IMR-90 (cell line): ENCODE measurements at regions not wholly inside any gene's neighbourhood (a gene's known extent, or its start where the extent isn't known, plus 50 kb on each side); places are given as distances from the start of the nearest gene placed in this dataset.
"Not testable (repeated sequence)": the region's sequence is repeated elsewhere in the genome, so short reads cannot be mapped to it uniquely, and the experiment has no call there.

Source experiments
- ATAC-seq: fragments of 200-7000 bp; cut with Tn5 transposase; 2 replicates; pipeline ENCODE4 v1.9.1; 2020; ENCODE audit warnings: low read depth, mild to moderate bottlenecking, moderate library complexity
- BruUV-seq: library from RNA; stranded (reverse); fragments of 400-500 nt; replicated peaks from 2 replicates; lab custom pipeline; 2021; lab: Mats Ljungman, UMichigan
- CTCF ChIA-PET: fragments of 300-600 bp; formaldehyde crosslinking; extraction: SDS; loops from one replicate; lab custom pipeline; 2021; ENCODE audit warnings: antibody characterized with exemption; lab: Yijun Ruan, JAX
- POLR2A ChIA-PET: fragments of 300-600 bp; sonication (Branson Sonifier 250); formaldehyde crosslinking; loops from one replicate; lab custom pipeline; 2022; ENCODE audit warnings: antibody characterized with exemption; ENCODE audit not compliant: unreplicated experiment; lab: Charles Lee
- DNase-seq: peaks from one replicate; pipeline ENCODE4 v3.0.0; 2013
- H2AFZ ChIP-seq: replicated peaks from 2 replicates; pipeline ENCODE3; 2013; ENCODE audit warnings: low read length, mild to moderate bottlenecking; ENCODE audit not compliant: poor library complexity
- H2AK5ac ChIP-seq: 2 replicates; pipeline ENCODE4 v1.6.1; 2013; ENCODE audit warnings: low read depth, low read length, inconsistent platforms
- H2AK9ac ChIP-seq: replicated peaks from 2 replicates; pipeline ENCODE3; 2013; ENCODE audit warnings: mild to moderate bottlenecking, low read depth, low read length, moderate library complexity; ENCODE audit not compliant: poor library complexity
- H2BK120ac ChIP-seq: 2 replicates; pipeline ENCODE4 v1.6.1; 2013; ENCODE audit warnings: low read depth, low read length, inconsistent platforms
- H2BK15ac ChIP-seq: 3 replicates; pipeline ENCODE4 v1.6.1; 2013; ENCODE audit warnings: low read depth, low read length, inconsistent platforms
- H2BK20ac ChIP-seq: 2 replicates; pipeline ENCODE4 v1.6.1; 2013; ENCODE audit warnings: low read depth, mild to moderate bottlenecking, inconsistent platforms, low read length, moderate library complexity
- H2BK5ac ChIP-seq: 2 replicates; pipeline ENCODE4 v1.6.1; 2013; ENCODE audit warnings: mild to moderate bottlenecking, low read depth, low read length, inconsistent platforms; ENCODE audit not compliant: poor library complexity, severe bottlenecking
- H3K14ac ChIP-seq: replicated peaks from 2 replicates; pipeline ENCODE4 v1.6.1; 2013; ENCODE audit warnings: low read depth, low read length, inconsistent platforms
- H3K18ac ChIP-seq: 2 replicates; pipeline ENCODE4 v1.6.1; 2013; ENCODE audit warnings: low read depth, low read length, control low read depth
- H3K23ac ChIP-seq: 2 replicates; pipeline ENCODE4 v1.6.1; 2013; ENCODE audit warnings: low read depth, low read length, inconsistent platforms
- H3K27ac ChIP-seq: 2 replicates; pipeline ENCODE4 v1.5.1; 2013; ENCODE audit warnings: mild to moderate bottlenecking, control low read depth, low read length; ENCODE audit not compliant: insufficient read depth
- H3K27me3 ChIP-seq: 2 replicates; pipeline ENCODE4 v1.6.1; 2013; ENCODE audit warnings: low read length; ENCODE audit not compliant: control insufficient read depth, insufficient read depth
- H3K36me3 ChIP-seq: 2 replicates; pipeline ENCODE4 v1.6.1; 2013; ENCODE audit warnings: low read length, mixed read lengths; ENCODE audit not compliant: control insufficient read depth, insufficient read depth
- H3K4ac ChIP-seq: 2 replicates; pipeline ENCODE4 v1.6.1; 2013; ENCODE audit warnings: low read depth, low read length, inconsistent platforms
- H3K4me1 ChIP-seq: 2 replicates; pipeline ENCODE4 v1.6.1; 2013; ENCODE audit warnings: low read length, mixed read lengths; ENCODE audit not compliant: control insufficient read depth, insufficient read depth
- H3K4me2 ChIP-seq: 2 replicates; pipeline ENCODE4 v1.6.1; 2013; ENCODE audit warnings: low read depth, mild to moderate bottlenecking, control low read depth, low read length, moderate library complexity
- H3K4me3 ChIP-seq: 2 replicates; pipeline ENCODE4 v1.5.1; 2013; ENCODE audit warnings: low read depth, mild to moderate bottlenecking, control low read depth, low read length, moderate library complexity; ENCODE audit not compliant: insufficient read depth
- H3K56ac ChIP-seq: 2 replicates; pipeline ENCODE4 v1.6.1; 2013; ENCODE audit warnings: low read length, inconsistent platforms; ENCODE audit not compliant: insufficient read depth; ENCODE audit errors: extremely low read depth
- H3K79me1 ChIP-seq, 2 experiments: 2 replicates each; pipeline ENCODE4 v1.6.1; 2013; ENCODE audit warnings: low read length in 2 of 2, inconsistent platforms in 1 of 2, low read depth in 1 of 2
- H3K9ac ChIP-seq: 2 replicates; pipeline ENCODE4 v1.6.1; 2013; ENCODE audit warnings: low read depth, low read length, control low read depth
- H3K9me1 ChIP-seq: 2 replicates; pipeline ENCODE4 v1.6.1; 2013; ENCODE audit warnings: low read length, inconsistent platforms; ENCODE audit not compliant: insufficient read depth
- H3K9me3 ChIP-seq: 2 replicates; pipeline ENCODE4 v1.6.1; 2013; ENCODE audit warnings: low read length; ENCODE audit not compliant: control insufficient read depth, insufficient read depth
- H4K20me1 ChIP-seq: 2 replicates; pipeline ENCODE4 v1.6.1; 2013; ENCODE audit warnings: low read length, inconsistent platforms; ENCODE audit not compliant: insufficient read depth
- H4K5ac ChIP-seq: 2 replicates; pipeline ENCODE4 v1.6.1; 2013; ENCODE audit warnings: mild to moderate bottlenecking, low read depth, low read length, control low read depth
- H4K8ac ChIP-seq, 2 experiments: 2 replicates each; pipeline ENCODE4 v1.6.1; 2013; ENCODE audit warnings: low read depth in 2 of 2, low read length in 2 of 2, control low read depth in 1 of 2, inconsistent platforms in 1 of 2
- H4K91ac ChIP-seq: 2 replicates; pipeline ENCODE4 v1.6.1; 2013; ENCODE audit warnings: low read depth, low read length, inconsistent platforms; ENCODE audit not compliant: insufficient read depth
- WGBS, 2 experiments: methylation state at CpG; one replicate each; pipeline versions ENCODE4 v1.1.5 to v1.1.7; 2013; ENCODE audit warnings: missing lambda C conversion rate in 2 of 2; ENCODE audit not compliant: insufficient read length in 1 of 2; ENCODE audit errors: extremely low coverage in 2 of 2; 5-methylcytosine and 5-hydroxymethylcytosine counted together
- dilution Hi-C: fragments of 300-500 bp; cut with HindIII; formaldehyde crosslinking; loops from one replicate; pipeline ENCODE4 v1.14.3; 2018; ENCODE audit warnings: low sequenced_read_pairs; ENCODE audit not compliant: unreplicated experiment
- in situ Hi-C: fragments of 300-500 bp; cut with MboI; formaldehyde crosslinking; loops from 3 replicates; pipeline ENCODE4 v1.14.3; 2019; ENCODE audit warnings: low sequenced_read_pairs, inconsistent platforms, mixed read lengths
- intact Hi-C: fragments of 100-400 bp; cut with micrococcal nuclease; formaldehyde crosslinking; loops from 2 replicates; pipeline ENCODE4 v1.10.0; 2022

- H3K23ac ChIP-seq, H3K4me2 ChIP-seq, H3K9ac ChIP-seq, H3K4me1 ChIP-seq, intact Hi-C loops, H2AK5ac ChIP-seq, H4K5ac ChIP-seq, DNase-seq, H3K27ac ChIP-seq, H3K14ac ChIP-seq, BruUV-seq, H3K27me3 ChIP-seq, in situ Hi-C loops, POLR2A ChIA-PET, H3K9me1 ChIP-seq, H3K18ac ChIP-seq, H3K36me3 ChIP-seq, H4K8ac ChIP-seq, H3K4me3 ChIP-seq, H4K91ac ChIP-seq, H2BK15ac ChIP-seq, ATAC-seq, H3K79me1 ChIP-seq, H2BK120ac ChIP-seq, H2AK9ac ChIP-seq, H3K56ac ChIP-seq, dilution Hi-C loops, H3K9me3 ChIP-seq, H4K20me1 ChIP-seq, H2AFZ ChIP-seq, CTCF ChIA-PET, H3K4ac ChIP-seq, H2BK5ac ChIP-seq, H2BK20ac ChIP-seq: not testable (repeated sequence)
- WGBS, 2 experiments = no CpG with 5 or more reads among the region's 7 CpGs
Measured at GRCh38 chr12:90663949-90664348, 291.0 kb downstream of the CCER1 start.
